ENCODE measurements at regions not wholly inside any gene's neighbourhood (a gene's known extent, or its start where the extent isn't known, plus 50 kb on each side); places are given as distances from the start of the nearest gene placed in this dataset.

GRCh38 chr3:164779816-164780215, 298.5 kb downstream of the SI start:
- Histone ChIP-seq H3K4me2 (no peak overlapping the region), H3K27me3 (ENCODE audit: insufficient read depth) (no peaks in the 10 kb centered on the region), H3K4me1 (ENCODE audit: control insufficient read depth in 1 of 2, insufficient read depth in 2 of 2, low read depth in 1 of 2, low read length in 1 of 2) (no peaks in the 10 kb centered on the region), H4K20me1 (ENCODE audit: insufficient read depth) (no peaks in the 10 kb centered on the region), H3K27ac (ENCODE audit: low read depth in 2 of 2, low read length in 1 of 2) (no peak overlapping the region), H3K4me3 (ENCODE audit: low read depth in 2 of 2, low read length in 1 of 2) (no peak overlapping the region), H3K9me2 (no peaks in the 10 kb centered on the region), H3K79me2 (ENCODE audit: insufficient read depth) (no peaks in the 10 kb centered on the region), H3K9ac (no peak overlapping the region), H3K9me3 (no peaks in the 10 kb centered on the region), H3K36me3 (replicated peaks in 1 of 2; ENCODE audit: control insufficient read depth in 1 of 2, insufficient read depth in 2 of 2, low read length in 1 of 2) (no peaks in the 10 kb centered on the region), H2AFZ (ENCODE audit: low read depth) (no peak overlapping the region), H3F3A (replicated peaks; ENCODE audit: insufficient read depth) (no peaks in the 10 kb centered on the region)
- TF ChIP-seq ZBTB33 (IDR thresholded peaks at IDR 0.05; ENCODE audit: borderline replicate concordance, low read depth) (no peak), RAD21 (IDR thresholded peaks at IDR 0.05; ENCODE audit: low read length) (no peak), USF2 (IDR thresholded peaks at IDR 0.05; ENCODE audit: borderline replicate concordance, low read depth, low read length) (no peak), PBX3 (IDR thresholded peaks at IDR 0.05) (no peak), RXRA (IDR thresholded peaks at IDR 0.05; ENCODE audit: borderline replicate concordance, low read depth) (no peak), REST (IDR thresholded peaks at IDR 0.05; ENCODE audit: low read depth, low read length) (no peak), FOSL2 (IDR thresholded peaks at IDR 0.05; ENCODE audit: borderline replicate concordance, low read depth) (no peak), MEF2A (IDR thresholded peaks at IDR 0.05; ENCODE audit: borderline replicate concordance, low read depth) (no peak), FOXJ3 (CRISPR knock-in tag; IDR thresholded peaks at IDR 0.05) (no peak), IRF3 (IDR thresholded peaks at IDR 0.05; ENCODE audit: low read depth, low read length) (no peak), NRF1 (IDR thresholded peaks at IDR 0.05; ENCODE audit: low read depth, low read length) (no peak), EZH2phosphoT487 (IDR thresholded peaks at IDR 0.05; ENCODE audit: borderline replicate concordance, low read depth) (no peak), JUND (IDR thresholded peaks at IDR 0.05) (no peak), CTCF (IDR thresholded peaks at IDR 0.05) (no peak)
- POLR2A ChIA-PET, result no interaction called here
- 25% methylated on average over 4 of the region's 4 CpGs for WGBS (ENCODE audit: low lambda C conversion rate)
- CTCF ChIA-PET, result no interaction called here
- DNase-seq, result no peak

All from SK-N-SH (cell line).